ENCODE measurements at regions not wholly inside any gene's neighbourhood (a gene's known extent, or its start where the extent isn't known, plus 50 kb on each side); places are given as distances from the start of the nearest gene placed in this dataset.

GRCh38 chr12:61694214-61694613 is 566.0 kb upstream of the USP15 start:
- DNase-seq, result no peak

DNA sequence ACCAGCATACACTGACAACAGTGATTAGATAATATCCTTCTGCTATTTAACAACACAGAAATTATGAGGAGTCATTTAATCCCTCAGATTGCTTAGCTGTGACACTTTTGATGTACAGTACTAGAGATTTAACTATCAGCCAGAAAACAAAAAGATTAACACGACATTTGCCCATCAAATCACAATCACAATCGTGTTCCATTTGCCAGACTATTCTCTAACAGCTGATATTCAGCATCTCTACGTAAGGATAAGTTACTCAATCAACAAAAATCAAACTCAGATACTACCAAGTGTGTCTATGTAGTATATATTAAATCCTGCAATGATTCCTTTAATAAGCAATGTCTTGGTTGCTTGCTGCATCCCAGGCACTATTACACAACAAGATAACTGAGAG is 558.7 kb upstream of the USP15 start:
- no peak for DNase-seq

DNA sequence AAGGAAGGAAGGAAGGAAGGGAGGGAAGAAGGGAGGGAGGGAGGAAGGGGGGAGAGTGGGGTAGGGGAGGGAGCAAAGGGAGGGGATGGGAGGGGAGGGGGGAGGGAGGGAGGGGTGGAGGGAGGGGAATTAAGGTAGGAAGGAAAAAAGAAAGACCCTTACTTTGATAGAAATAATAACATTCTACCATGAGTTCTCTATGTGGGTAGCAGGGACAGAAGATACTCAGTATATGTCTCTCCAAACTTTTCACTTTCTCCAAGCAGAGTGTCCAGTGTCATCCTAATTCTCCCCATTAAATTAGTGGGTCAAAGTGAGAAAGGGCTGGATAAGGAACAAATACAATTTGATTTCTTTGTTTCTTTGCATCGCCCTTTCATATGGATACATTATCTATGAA is 553.4 kb upstream of the USP15 start:
- no peak for DNase-seq

DNA sequence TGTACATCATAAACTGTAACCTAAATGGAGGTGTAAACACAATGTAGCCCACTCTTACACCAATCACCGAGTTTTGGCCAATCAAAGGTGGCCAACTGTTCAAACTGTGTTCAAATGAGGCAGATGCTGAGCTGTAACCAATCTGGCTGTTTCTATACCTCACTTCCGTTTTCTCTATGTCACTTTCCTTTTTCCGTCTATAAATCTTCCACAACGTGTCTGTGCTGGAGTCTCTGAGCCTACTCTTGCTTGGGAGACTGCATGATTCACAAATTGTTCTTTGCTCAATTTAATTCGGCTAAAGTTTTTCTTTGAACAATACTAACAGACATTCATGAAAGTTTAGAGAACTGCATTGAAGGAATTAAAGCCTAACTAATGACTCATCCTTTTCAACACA is 547.1 kb upstream of the USP15 start:
- DNase-seq, result peak; percentile 0 to 2

- no peak for DNase-seq
Measured at GRCh38 chr12:61717986-61718385, 542.2 kb upstream of the USP15 start.

GRCh38 chr12:61739925-61740324 is 520.3 kb upstream of the USP15 start:
- DNase-seq, result no peak

DNA sequence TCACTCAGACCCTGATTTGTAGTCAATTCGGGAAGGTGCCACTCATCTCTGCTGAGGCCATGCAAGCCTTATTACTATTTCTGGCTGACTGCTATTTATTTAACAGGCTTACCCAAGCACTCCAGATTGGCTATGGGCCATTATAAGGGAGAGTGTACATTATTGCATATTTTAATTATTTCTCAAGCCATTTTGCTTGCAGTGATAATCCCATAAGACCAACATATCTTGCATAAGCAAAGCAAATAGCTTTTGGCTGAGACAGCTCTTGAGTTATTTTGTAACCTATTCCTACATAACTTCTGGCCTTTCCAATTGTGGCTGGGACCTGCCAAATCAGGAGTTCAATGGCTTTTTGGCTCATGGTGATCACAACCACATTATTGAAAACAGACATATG is 509.6 kb upstream of the USP15 start:
- no peak for DNase-seq

GRCh38 chr12:61754214-61754613 is 506.0 kb upstream of the USP15 start:
- DNase-seq, result no peak

GRCh38 chr12:61757831-61758505 is 502.2 kb upstream of the USP15 start:
- DNase-seq, result no peak

GRCh38 chr12:61758661-61759060 is 501.5 kb upstream of the USP15 start:
- no peak for DNase-seq

- DNase-seq, result peak in 1 of 2 donors; percentile 2
Measured at GRCh38 chr12:61765926-61766325, 494.3 kb upstream of the USP15 start.

DNA sequence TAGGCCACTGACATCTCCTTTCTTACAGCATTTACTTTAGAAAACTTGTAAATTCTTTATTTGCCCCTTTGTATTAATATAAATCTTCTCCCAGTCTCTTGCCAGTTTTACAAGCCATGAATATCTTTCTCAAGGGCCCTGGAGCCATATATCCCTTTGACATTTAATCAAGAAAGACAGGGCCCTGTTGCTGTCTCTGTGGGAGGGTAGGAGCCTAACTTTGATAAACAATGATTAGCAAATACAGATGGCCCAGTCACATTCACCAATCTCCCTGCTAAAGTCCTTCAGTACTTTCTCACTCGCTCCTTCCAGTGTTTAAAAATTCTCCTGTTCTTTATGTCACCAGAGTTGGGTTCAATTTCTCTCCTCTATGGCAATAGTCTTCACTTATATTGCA is 479.8 kb upstream of the USP15 start:
- no peak for DNase-seq

GRCh38 chr12:61781021-61781581 is 479.1 kb upstream of the USP15 start:
- DNase-seq, result no peak

DNA sequence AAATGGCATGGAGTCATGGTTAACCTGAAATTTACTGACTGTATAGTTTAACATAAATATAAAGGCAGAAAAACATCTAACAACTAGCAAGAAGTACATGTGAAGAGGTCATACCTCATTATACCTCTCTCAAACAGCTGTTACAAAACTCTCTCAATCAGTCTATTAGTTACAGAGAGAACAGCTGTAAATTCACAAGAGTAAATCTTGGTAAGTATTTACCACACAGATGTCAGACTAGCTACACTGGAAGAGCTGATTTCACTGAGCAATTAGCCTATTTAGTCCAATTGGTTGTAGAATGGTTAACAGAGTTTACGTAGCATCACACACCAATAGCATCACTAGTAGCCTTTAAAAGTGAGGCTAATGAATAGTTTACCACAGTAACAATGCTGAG is 463.4 kb upstream of the USP15 start:
- no peak for DNase-seq

GRCh38 chr12:61797266-61797665 is 462.9 kb upstream of the USP15 start:
- DNase-seq, result no peak

DNA sequence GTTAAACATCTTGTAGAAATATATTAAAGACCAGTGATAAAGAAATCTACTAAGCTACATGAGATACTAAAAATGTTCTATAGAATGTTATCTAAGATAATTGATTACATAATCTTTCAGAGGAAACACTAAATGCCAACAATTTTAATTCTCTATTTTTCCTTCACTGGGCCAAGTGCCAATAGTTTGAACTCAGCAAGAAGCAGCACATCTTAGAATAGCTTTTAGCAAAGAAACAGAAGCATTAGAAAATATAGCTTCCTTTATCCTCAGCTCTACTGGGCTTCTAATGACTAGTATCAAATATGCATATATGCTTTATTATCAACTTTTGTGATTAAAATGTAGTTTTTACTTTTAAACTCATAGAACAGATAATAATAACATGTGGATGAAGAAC is 461.4 kb upstream of the USP15 start:
- no peak for DNase-seq

GRCh38 chr12:61804301-61804700 is 455.9 kb upstream of the USP15 start:
- no peak for DNase-seq

- no peak for DNase-seq
Measured at GRCh38 chr12:61808856-61809255, 451.3 kb upstream of the USP15 start.

- no peak for DNase-seq
Measured at GRCh38 chr12:61810486-61810885, 449.7 kb upstream of the USP15 start.

DNA sequence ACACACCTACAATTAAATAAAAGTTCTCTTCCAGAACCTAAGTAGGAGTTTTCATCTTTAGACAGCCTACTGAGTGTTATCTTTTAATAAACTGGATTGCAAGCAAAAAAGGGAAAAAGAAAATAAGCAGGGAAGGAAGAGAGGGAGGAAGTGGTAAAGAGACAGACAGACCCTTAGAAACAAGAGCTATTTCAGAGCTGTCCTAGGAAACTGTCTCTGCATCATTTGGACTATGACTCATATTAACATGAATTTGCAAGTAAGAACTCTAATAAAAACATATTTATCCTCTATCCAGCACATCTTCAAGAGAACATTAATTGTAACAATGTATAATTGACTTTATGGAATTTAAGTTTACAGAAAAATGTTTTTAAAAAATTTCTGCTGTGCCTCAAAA is 438.8 kb upstream of the USP15 start:
- no peak for DNase-seq

- DNase-seq, result no peak
Measured at GRCh38 chr12:61823102-61823501, 437.1 kb upstream of the USP15 start.

DNA sequence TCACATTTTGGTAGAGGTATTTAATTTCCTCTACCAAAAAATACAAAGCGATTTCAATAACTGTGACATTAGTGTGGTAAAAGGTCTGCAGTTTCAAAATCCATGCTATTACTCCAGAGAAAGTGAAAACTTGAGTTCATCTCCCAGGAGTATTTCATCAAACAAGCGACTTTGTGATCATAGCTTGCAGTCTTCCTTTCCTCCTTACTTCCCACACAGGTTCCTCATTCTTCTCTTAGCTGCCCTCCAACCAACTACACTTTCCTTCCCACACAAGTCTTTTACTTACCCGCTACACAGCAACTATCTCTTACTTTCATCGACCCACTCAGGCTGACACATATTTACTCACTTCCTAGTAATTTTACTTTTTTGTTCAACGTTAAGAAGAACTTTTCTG is 413.4 kb upstream of the USP15 start:
- DNase-seq, result peak; percentile 45 to 63

GRCh38 chr12:61848893-61849292 is 411.3 kb upstream of the USP15 start:
- DNase-seq, result no peak

DNA sequence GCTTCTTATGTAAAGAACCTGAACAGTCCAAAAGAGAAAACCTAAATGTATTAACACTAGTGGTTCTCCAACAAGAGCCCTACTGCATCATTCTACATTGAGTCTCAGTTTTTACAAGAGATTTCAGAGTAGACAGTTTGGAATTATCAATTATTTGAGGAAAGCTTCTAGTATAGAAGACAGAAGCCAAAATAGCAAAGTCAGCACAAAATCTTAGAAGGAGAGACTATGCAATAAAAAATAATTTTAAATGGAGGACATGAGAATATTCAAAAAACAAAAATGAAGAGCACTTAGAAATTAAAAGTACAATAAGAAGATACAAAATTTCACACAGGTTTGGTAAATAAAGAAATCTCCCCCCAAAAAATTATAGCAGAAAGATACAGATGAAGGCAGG is 406.3 kb upstream of the USP15 start:
- DNase-seq, result no peak

GRCh38 chr12:61854902-61855301 is 405.3 kb upstream of the USP15 start:
- no peak for DNase-seq

All from inflammatory macrophage treated with lipopolysaccharide for 1 hour (primary cell).